SK-N-SH (cell line): ENCODE measurements at regions not wholly inside any gene's neighbourhood (a gene's known extent, or its start where the extent isn't known, plus 50 kb on each side); places are given as distances from the start of the nearest gene placed in this dataset.

Experiments
- EP300 ChIP-seq, 2 experiments: IDR thresholded peaks; 2 replicates each; pipeline versions ENCODE4 v1.4.0 to v1.6.1; 2012; ENCODE audit warnings: borderline replicate concordance in 1 of 2, low read depth in 1 of 2, low read length in 1 of 2
- MXI1 ChIP-seq: IDR thresholded peaks from 2 replicates; pipeline ENCODE4 v1.6.1; 2012; ENCODE audit warnings: mild to moderate bottlenecking, low read depth, low read length, improper control_type of control experiment
- POLR2AphosphoS5 ChIP-seq: IDR thresholded peaks from 2 replicates; pipeline ENCODE4 v1.6.1; 2012; ENCODE audit warnings: low read depth, low read length
- RCOR1 ChIP-seq: fragments of 150-350 bp; IDR thresholded peaks from 2 replicates; pipeline ENCODE4 v1.6.1; 2017; ENCODE audit warnings: antibody characterized with exemption, low read length
- RFX5 ChIP-seq: IDR thresholded peaks from 2 replicates; pipeline ENCODE4 v1.6.1; 2012; ENCODE audit warnings: mild to moderate bottlenecking, improper control_type of control experiment, low read length
- SIN3A ChIP-seq: IDR thresholded peaks from 2 replicates; pipeline ENCODE4 v1.6.1; 2012; ENCODE audit warnings: low read depth, mild to moderate bottlenecking, low read length, moderate library complexity, borderline replicate concordance
- TAF1 ChIP-seq: IDR thresholded peaks from 2 replicates; pipeline ENCODE4 v1.6.1; 2012; ENCODE audit warnings: low read depth, mild to moderate bottlenecking, low read length, moderate library complexity, borderline replicate concordance
- TCF12 ChIP-seq: IDR thresholded peaks from 2 replicates; pipeline ENCODE4 v1.4.0; 2012
- TF ChIP-seq, protein P1 (sequence below): IDR thresholded peaks from 2 replicates; pipeline ENCODE4 v1.4.0; 2012; ENCODE audit warnings: low read depth, borderline replicate concordance
- TF ChIP-seq, protein P2 (sequence below): fragments of 200-600 bp; sonication (generic); IDR thresholded peaks from 2 replicates; pipeline ENCODE4 v1.6.1; 2017; ENCODE audit warnings: antibody characterized with exemption, mild to moderate bottlenecking, moderate library complexity
- TF ChIP-seq, protein P3 (sequence below): IDR thresholded peaks from 2 replicates; pipeline ENCODE4 v1.4.0; 2012; ENCODE audit warnings: low read depth, borderline replicate concordance

GRCh38 chr13:40120781-40121180 lies 465.3 kb downstream of the COG6 start:
- TF ChIP-seq, protein P1, sequence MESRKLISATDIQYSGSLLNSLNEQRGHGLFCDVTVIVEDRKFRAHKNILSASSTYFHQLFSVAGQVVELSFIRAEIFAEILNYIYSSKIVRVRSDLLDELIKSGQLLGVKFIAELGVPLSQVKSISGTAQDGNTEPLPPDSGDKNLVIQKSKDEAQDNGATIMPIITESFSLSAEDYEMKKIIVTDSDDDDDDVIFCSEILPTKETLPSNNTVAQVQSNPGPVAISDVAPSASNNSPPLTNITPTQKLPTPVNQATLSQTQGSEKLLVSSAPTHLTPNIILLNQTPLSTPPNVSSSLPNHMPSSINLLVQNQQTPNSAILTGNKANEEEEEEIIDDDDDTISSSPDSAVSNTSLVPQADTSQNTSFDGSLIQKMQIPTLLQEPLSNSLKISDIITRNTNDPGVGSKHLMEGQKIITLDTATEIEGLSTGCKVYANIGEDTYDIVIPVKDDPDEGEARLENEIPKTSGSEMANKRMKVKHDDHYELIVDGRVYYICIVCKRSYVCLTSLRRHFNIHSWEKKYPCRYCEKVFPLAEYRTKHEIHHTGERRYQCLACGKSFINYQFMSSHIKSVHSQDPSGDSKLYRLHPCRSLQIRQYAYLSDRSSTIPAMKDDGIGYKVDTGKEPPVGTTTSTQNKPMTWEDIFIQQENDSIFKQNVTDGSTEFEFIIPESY: no peak
- TF ChIP-seq TAF1: no peak
- TF ChIP-seq SIN3A: no peak
- no peak for TF ChIP-seq RFX5
- TF ChIP-seq, protein P2, sequence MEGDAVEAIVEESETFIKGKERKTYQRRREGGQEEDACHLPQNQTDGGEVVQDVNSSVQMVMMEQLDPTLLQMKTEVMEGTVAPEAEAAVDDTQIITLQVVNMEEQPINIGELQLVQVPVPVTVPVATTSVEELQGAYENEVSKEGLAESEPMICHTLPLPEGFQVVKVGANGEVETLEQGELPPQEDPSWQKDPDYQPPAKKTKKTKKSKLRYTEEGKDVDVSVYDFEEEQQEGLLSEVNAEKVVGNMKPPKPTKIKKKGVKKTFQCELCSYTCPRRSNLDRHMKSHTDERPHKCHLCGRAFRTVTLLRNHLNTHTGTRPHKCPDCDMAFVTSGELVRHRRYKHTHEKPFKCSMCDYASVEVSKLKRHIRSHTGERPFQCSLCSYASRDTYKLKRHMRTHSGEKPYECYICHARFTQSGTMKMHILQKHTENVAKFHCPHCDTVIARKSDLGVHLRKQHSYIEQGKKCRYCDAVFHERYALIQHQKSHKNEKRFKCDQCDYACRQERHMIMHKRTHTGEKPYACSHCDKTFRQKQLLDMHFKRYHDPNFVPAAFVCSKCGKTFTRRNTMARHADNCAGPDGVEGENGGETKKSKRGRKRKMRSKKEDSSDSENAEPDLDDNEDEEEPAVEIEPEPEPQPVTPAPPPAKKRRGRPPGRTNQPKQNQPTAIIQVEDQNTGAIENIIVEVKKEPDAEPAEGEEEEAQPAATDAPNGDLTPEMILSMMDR: no peak
- no peak for TF ChIP-seq TCF12
- no peak for TF ChIP-seq EP300 (IDR thresholded peaks at IDR 0.05; ENCODE audit: borderline replicate concordance in 1 of 2, low read depth in 1 of 2, low read length in 1 of 2)
- TF ChIP-seq POLR2AphosphoS5: no peak
- no peak for TF ChIP-seq RCOR1
- TF ChIP-seq, protein P3, sequence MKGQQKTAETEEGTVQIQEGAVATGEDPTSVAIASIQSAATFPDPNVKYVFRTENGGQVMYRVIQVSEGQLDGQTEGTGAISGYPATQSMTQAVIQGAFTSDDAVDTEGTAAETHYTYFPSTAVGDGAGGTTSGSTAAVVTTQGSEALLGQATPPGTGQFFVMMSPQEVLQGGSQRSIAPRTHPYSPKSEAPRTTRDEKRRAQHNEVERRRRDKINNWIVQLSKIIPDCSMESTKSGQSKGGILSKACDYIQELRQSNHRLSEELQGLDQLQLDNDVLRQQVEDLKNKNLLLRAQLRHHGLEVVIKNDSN: no peak
- TF ChIP-seq MXI1: no peak
